Ishikawa (cell line): ENCODE measurements at regions not wholly inside any gene's neighbourhood (a gene's known extent, or its start where the extent isn't known, plus 50 kb on each side); places are given as distances from the start of the nearest gene placed in this dataset.

Experiments
- CEBPB ChIP-seq: IDR thresholded peaks from 2 replicates; pipeline ENCODE4 v1.6.1; 2012
- CREB1 ChIP-seq: IDR thresholded peaks from 2 replicates; pipeline ENCODE4 v1.6.1; 2012; ENCODE audit warnings: low read depth
- EGR1 ChIP-seq: IDR thresholded peaks from 2 replicates; pipeline ENCODE4 v1.6.1; 2012
- EP300 ChIP-seq: IDR thresholded peaks from 2 replicates; pipeline ENCODE4 v1.6.1; 2012; ENCODE audit warnings: borderline replicate concordance
- FOXM1 ChIP-seq: IDR thresholded peaks from 2 replicates; pipeline ENCODE4 v1.6.1; 2012; ENCODE audit warnings: low read depth, borderline replicate concordance
- NFIC ChIP-seq: IDR thresholded peaks from 2 replicates; pipeline ENCODE4 v1.6.1; 2012
- RAD21 ChIP-seq: IDR thresholded peaks from 2 replicates; pipeline ENCODE4 v1.6.1; 2012; ENCODE audit warnings: low read depth
- TAF1 ChIP-seq: IDR thresholded peaks from 2 replicates; pipeline ENCODE4 v1.6.1; 2012; ENCODE audit warnings: low read depth, mild to moderate bottlenecking
- TCF12 ChIP-seq: IDR thresholded peaks from 2 replicates; pipeline ENCODE4 v1.6.1; 2012; ENCODE audit warnings: low read depth
- TEAD4 ChIP-seq: IDR thresholded peaks from 2 replicates; pipeline ENCODE4 v1.6.1; 2012
- YY1 ChIP-seq: IDR thresholded peaks from 2 replicates; pipeline ENCODE4 v1.6.1; 2012; ENCODE audit warnings: low read depth
- ZBTB7A ChIP-seq: IDR thresholded peaks from 2 replicates; pipeline ENCODE4 v1.6.1; 2012; ENCODE audit warnings: low read depth
- TF ChIP-seq, protein P1 (sequence below): IDR thresholded peaks from 2 replicates; pipeline ENCODE4 v1.6.1; 2012; ENCODE audit warnings: low read depth, mild to moderate bottlenecking
- TF ChIP-seq, protein P2 (sequence below): IDR thresholded peaks from 2 replicates; pipeline ENCODE4 v1.6.1; 2012

DNA sequence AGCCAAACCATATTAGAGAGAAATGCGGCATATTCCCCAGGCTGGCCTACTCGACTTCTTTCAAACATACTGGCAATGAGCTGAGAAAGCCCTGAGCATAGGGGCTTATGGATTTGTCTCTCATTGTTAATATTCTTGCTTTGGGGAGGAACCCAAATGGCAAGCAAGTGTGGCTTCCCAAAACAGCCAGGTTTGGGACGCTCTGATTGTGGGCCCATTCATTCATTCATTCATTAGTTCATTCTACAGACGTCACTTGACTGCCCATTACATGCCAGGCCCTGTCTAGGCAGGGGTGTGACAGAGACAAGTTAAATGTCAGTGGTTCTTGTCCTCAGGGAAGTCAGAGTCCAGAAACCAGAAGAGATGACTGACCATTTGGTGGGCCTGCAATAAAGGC, 77.4 kb upstream of the THBS1 start:
- TF ChIP-seq CREB1 (no peak), EP300 (no peak), CEBPB (no peak), YY1 (no peak), NFIC (no peak), ZBTB7A (no peak), TCF12 (no peak), RAD21 (no peak), TEAD4 (no peak), TAF1 (no peak), EGR1 (no peak), FOXM1 (no peak)
- TF ChIP-seq, protein P1, sequence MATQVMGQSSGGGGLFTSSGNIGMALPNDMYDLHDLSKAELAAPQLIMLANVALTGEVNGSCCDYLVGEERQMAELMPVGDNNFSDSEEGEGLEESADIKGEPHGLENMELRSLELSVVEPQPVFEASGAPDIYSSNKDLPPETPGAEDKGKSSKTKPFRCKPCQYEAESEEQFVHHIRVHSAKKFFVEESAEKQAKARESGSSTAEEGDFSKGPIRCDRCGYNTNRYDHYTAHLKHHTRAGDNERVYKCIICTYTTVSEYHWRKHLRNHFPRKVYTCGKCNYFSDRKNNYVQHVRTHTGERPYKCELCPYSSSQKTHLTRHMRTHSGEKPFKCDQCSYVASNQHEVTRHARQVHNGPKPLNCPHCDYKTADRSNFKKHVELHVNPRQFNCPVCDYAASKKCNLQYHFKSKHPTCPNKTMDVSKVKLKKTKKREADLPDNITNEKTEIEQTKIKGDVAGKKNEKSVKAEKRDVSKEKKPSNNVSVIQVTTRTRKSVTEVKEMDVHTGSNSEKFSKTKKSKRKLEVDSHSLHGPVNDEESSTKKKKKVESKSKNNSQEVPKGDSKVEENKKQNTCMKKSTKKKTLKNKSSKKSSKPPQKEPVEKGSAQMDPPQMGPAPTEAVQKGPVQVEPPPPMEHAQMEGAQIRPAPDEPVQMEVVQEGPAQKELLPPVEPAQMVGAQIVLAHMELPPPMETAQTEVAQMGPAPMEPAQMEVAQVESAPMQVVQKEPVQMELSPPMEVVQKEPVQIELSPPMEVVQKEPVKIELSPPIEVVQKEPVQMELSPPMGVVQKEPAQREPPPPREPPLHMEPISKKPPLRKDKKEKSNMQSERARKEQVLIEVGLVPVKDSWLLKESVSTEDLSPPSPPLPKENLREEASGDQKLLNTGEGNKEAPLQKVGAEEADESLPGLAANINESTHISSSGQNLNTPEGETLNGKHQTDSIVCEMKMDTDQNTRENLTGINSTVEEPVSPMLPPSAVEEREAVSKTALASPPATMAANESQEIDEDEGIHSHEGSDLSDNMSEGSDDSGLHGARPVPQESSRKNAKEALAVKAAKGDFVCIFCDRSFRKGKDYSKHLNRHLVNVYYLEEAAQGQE: no peak
- TF ChIP-seq, protein P2, sequence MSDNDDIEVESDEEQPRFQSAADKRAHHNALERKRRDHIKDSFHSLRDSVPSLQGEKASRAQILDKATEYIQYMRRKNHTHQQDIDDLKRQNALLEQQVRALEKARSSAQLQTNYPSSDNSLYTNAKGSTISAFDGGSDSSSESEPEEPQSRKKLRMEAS: no peak
